Hematopoietic multipotent progenitor cell treated with erythropoietin and hydrocortisone succinate and interleukin-3 and kit ligand, for 4 days (in vitro differentiated cells): ENCODE measurements at regions not wholly inside any gene's neighbourhood (a gene's known extent, or its start where the extent isn't known, plus 50 kb on each side); places are given as distances from the start of the nearest gene placed in this dataset.

Experiments
- DNase-seq: peaks from one replicate; pipeline ENCODE4 v3.0.0-alpha.2; 2015

GRCh38 chr21:38997051-38997842 is 186.0 kb downstream of the PSMG1 start:
- peak; percentile 55 for DNase-seq

GRCh38 chr21:38996355-38996754 is 186.9 kb downstream of the PSMG1 start:
- no peak for DNase-seq

GRCh38 chr21:38995731-38996130 is 187.5 kb downstream of the PSMG1 start:
- DNase-seq, result no peak

- no peak for DNase-seq
Observed at GRCh38 chr21:38995071-38995669, 188.1 kb downstream of the PSMG1 start.

- DNase-seq, result no peak
Observed at GRCh38 chr21:38994042-38994441, 188.3 kb downstream of the ETS2 start.

GRCh38 chr21:38993561-38993960 is 187.8 kb downstream of the ETS2 start:
- DNase-seq, result no peak

- no peak for DNase-seq
Observed at GRCh38 chr21:38992737-38993136, 187.0 kb downstream of the ETS2 start.

GRCh38 chr21:38990424-38990794 is 184.7 kb downstream of the ETS2 start:
- peak; percentile 67 for DNase-seq

GRCh38 chr21:38989745-38990423 is 184.2 kb downstream of the ETS2 start:
- DNase-seq, result peak; percentile 91

- DNase-seq, result no peak
Observed at GRCh38 chr21:38989379-38989744, 183.6 kb downstream of the ETS2 start.

GRCh38 chr21:38988509-38989378 is 183.0 kb downstream of the ETS2 start:
- no peak for DNase-seq

GRCh38 chr21:38987633-38988508 is 182.1 kb downstream of the ETS2 start:
- DNase-seq, result peak; percentile 61

GRCh38 chr21:38986806-38987632 is 181.3 kb downstream of the ETS2 start:
- DNase-seq, result peak; percentile 55

- peak; percentile 57 for DNase-seq
Observed at GRCh38 chr21:38986406-38986805, 180.7 kb downstream of the ETS2 start.

- peak; percentile 99 for DNase-seq
Observed at GRCh38 chr21:38985568-38986378, 180.0 kb downstream of the ETS2 start.

- peak; percentile 98 for DNase-seq
Observed at GRCh38 chr21:38984982-38985567, 179.3 kb downstream of the ETS2 start.

- peak; percentile 88 for DNase-seq
Observed at GRCh38 chr21:38984568-38984967, 178.8 kb downstream of the ETS2 start.

- no peak for DNase-seq
Observed at GRCh38 chr21:38983560-38983959, 177.8 kb downstream of the ETS2 start.

- DNase-seq, result no peak
Observed at GRCh38 chr21:38982804-38983203, 177.1 kb downstream of the ETS2 start.

GRCh38 chr21:38982096-38982495 is 176.4 kb downstream of the ETS2 start:
- DNase-seq, result no peak
